Heart left ventricle (tissue), 16 donors: ENCODE measurements at regions not wholly inside any gene's neighbourhood (a gene's known extent, or its start where the extent isn't known, plus 50 kb on each side); places are given as distances from the start of the nearest gene placed in this dataset.

Experiments
- ATAC-seq, 4 donors: fragments of 200-7000 bp; cut with Tn5 transposase; one replicate each; pipeline ENCODE4 v1.9.1; 2020 to 2022; ENCODE audit warnings: moderate library complexity in 4 of 4, mild to moderate bottlenecking in 3 of 4, moderate number of reproducible peaks in 1 of 4
- DNase-seq, 5 donors: peaks; one replicate each; pipeline ENCODE4 v3.0.0-alpha.2; 2020
- H3K27ac ChIP-seq, 12 donors: fragments of 200-600 bp; sonication (generic) in 4 of 12; one replicate each; pipeline versions ENCODE4 v1.5.0 to v1.8.0; 2016 to 2022; ENCODE audit warnings: mild to moderate bottlenecking in 2 of 12
- H3K27me3 ChIP-seq, 9 donors: fragments of 200-600 bp; sonication (generic) in 2 of 9; one replicate each; pipeline versions ENCODE4 v1.5.1 to v1.8.0; 2016 to 2022; ENCODE audit warnings: mild to moderate bottlenecking in 3 of 9
- H3K36me3 ChIP-seq, 9 donors: fragments of 200-600 bp; sonication (generic) in 2 of 9; one replicate each; pipeline versions ENCODE4 v1.5.0 to v1.8.0; 2018 to 2022; ENCODE audit warnings: mild to moderate bottlenecking in 2 of 9
- H3K4me1 ChIP-seq, 12 donors: fragments of 200-600 bp; sonication (generic) in 4 of 12; one replicate each; pipeline versions ENCODE4 v1.5.0 to v1.8.0; 2016 to 2022; ENCODE audit warnings: mild to moderate bottlenecking in 3 of 12
- H3K4me3 ChIP-seq, 12 donors: fragments of 200-600 bp; sonication (generic) in 4 of 12; one replicate each; pipeline versions ENCODE4 v1.5.0 to v1.8.0; 2017 to 2022; ENCODE audit warnings: mild to moderate bottlenecking in 9 of 12, moderate library complexity in 4 of 12
- H3K9me3 ChIP-seq, 12 donors: fragments of 200-600 bp; sonication (generic) in 4 of 12; one replicate each; pipeline versions ENCODE4 v1.5.0 to v1.8.0; 2016 to 2022; ENCODE audit warnings: mild to moderate bottlenecking in 1 of 12
- CTCF ChIP-seq, 12 donors: fragments of 200-600 bp; sonication (generic) in 4 of 12; IDR thresholded peaks; one replicate each; pipeline versions ENCODE4 v1.5.0 to v1.8.0; 2018 to 2022; ENCODE audit warnings: antibody characterized with exemption in 12 of 12, mild to moderate bottlenecking in 5 of 12
- POLR2A ChIP-seq, 2 donors: fragments of 450-650 bp; IDR thresholded peaks; one replicate each; pipeline ENCODE4 v1.6.1; 2017; ENCODE audit warnings: antibody characterized with exemption in 2 of 2, mild to moderate bottlenecking in 2 of 2, moderate library complexity in 2 of 2
- WGBS, 4 donors: extraction: QIAGEN DNeasy Blood & Tissue Kit in 2 of 4; methylation state at CpG; one replicate each; pipeline versions ENCODE4 v1.1.5 to v1.1.7; 2013 to 2018; 5-methylcytosine and 5-hydroxymethylcytosine counted together
- intact Hi-C, 10 donors: fragments of 100-400 bp; cut with DNase I; formaldehyde crosslinking; loops; one replicate each; pipeline versions ENCODE4 v1.11.1 to v1.14.2; 2022
- donor health status: ischemic (EF 13 %, LVEDD 7.1; RV severe dilation, severe dysfunction).
- donor health status: healthy with polysubstance abuse.
- donor health status: DM: no; HTN: yes; CAD: no.
- donor health status: DM: no; HTN: no; CAD: no.
- donor health status: ischemic (EF 25% LVEDD 6.9; RV normal size, moderate dysfunction).
- donor health status: ischemic (EF 25% LVEDD 5.7; RV mildly dilated, moderate dysfunction).
- donor health status: healthy.
- donor health status: DM: yes; HTN: yes; CAD: no.
- donor health status: ischemic (EF 35%, LVEDD 5.7; RV mildly dilated, moderate dysfunction).
- donor health status: nonischemic (EF 11% LVEDD 7.7; RV severe dilation, severe dysfunction).
- donor health status: DM: yes; HTN: yes; CAD: no.
- donor health status: PGD.
- donor health status: ischemic (EF 29% LVEDD 5.4; RV normal size, mild dysfunction).
- donor health status: nonischemic (EF 23%, LVEDD 6.1; RV moderate dilation, normal function).

- ATAC-seq, result peak; percentile 72 to 96 (median 88)
- Histone ChIP-seq H3K4me1 (peaks cover 0 to 8% (median 0%) of the 10 kb centered on the region in 12 donors), H3K36me3 (no peaks in the 10 kb centered on the region), H3K27me3 (peaks cover 0 to 43% (median 10%) of the 10 kb centered on the region in 9 donors), H3K4me3 (no peak overlapping the region), H3K9me3 (peaks cover 0 to 6% (median 0%) of the 10 kb centered on the region in 12 donors), H3K27ac (no peak overlapping the region)
- TF ChIP-seq POLR2A (IDR thresholded peaks at IDR 0.05) (no peak), CTCF (IDR thresholded peaks at IDR 0.05) (peak in 11 of 12 donors; percentile 4 to 53 (median 33))
- peak in 3 of 5 donors; percentile 25 to 70 (median 56) for DNase-seq
- WGBS, 4 donors, result 18 to 25% (median 22%) methylated on average over 10 to 16 of the region's 16 CpGs
- intact Hi-C loops, result loop anchor here in 2 of 10 donors (10.0 kb wide), 1 partner anchor 577 kb away; no protein-coding TSS in a partner anchor
These were observed 469.9 kb downstream of the MN1 start for GRCh38 chr22:27331526-27332281.

DNA sequence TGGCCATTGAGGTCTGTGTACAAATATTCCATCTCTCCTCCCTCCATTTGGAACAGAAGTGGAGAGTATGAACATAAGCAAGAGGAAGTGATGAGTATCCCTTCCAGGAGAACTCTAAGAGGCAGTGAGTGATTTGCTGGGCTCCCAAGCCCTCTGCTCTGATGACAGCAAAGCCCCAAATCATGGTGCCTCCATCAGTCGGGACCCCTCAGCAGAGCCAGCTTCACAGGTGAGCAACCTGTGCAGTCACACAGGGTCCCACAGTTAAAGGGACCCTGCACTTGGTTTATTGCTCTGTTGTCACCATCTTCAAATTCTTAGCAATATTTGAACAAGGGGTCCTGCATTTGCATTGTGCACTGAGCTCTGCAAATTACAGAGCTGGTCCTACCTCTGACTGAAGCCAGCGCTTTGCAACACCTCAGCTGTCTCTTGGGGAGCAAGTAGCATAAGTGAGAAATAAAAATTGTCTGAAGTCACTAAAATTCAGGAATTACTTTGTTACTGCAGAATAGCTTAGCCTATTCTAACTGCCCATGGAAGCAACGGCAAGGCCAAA, 466.4 kb downstream of the MN1 start:
- whole genome bisulfite sequencing, 4 donors, result 58 to 69% (median 61%) methylated on average over 3 of the region's 3 CpGs
- DNase-seq (no peak), ATAC-seq (no peak)
- intact Hi-C loops, result loop anchor here in 2 of 10 donors (10.0 kb wide), 1 partner anchor 580 kb away; no protein-coding TSS in a partner anchor
- Histone ChIP-seq H3K27ac (no peak overlapping the region), H3K4me3 (no peak overlapping the region), H3K27me3 (peaks cover 0 to 19% (median 9%) of the 10 kb centered on the region in 9 donors), H3K9me3 (peaks cover 0 to 6% (median 0%) of the 10 kb centered on the region in 12 donors), H3K4me1 (peaks cover 0 to 8% (median 0%) of the 10 kb centered on the region in 12 donors), H3K36me3 (no peaks in the 10 kb centered on the region)
- no peak for TF ChIP-seq CTCF (IDR thresholded peaks at IDR 0.05)
- TF ChIP-seq POLR2A (IDR thresholded peaks at IDR 0.05), result no peak

- TF ChIP-seq POLR2A (IDR thresholded peaks at IDR 0.05) (no peak), CTCF (IDR thresholded peaks at IDR 0.05) (no peak)
- H3K27ac ChIP-seq, result no peak overlapping the region
- no peaks in the 10 kb centered on the region for H3K36me3 ChIP-seq
- 66 to 72% (median 69%) methylated on average over 10 of the region's 10 CpGs for WGBS, 4 donors
- DNase-seq (no peak), ATAC-seq (no peak)
- H3K4me1 ChIP-seq, result peaks cover 0 to 8% (median 0%) of the 10 kb centered on the region in 12 donors
- intact Hi-C loops, result loop anchor here in 2 of 10 donors (10.0 kb wide), 1 partner anchor 582 kb away; no protein-coding TSS in a partner anchor
- no peak overlapping the region for H3K4me3 ChIP-seq
- peaks cover 0 to 9% (median 2%) of the 10 kb centered on the region in 12 donors for H3K9me3 ChIP-seq
- peaks cover 0 to 8% (median 3%) of the 10 kb centered on the region in 9 donors for H3K27me3 ChIP-seq
These were observed 465.1 kb downstream of the MN1 start for GRCh38 chr22:27336151-27337090.
